ENCODE measurements at regions not wholly inside any gene's neighbourhood (a gene's known extent, or its start where the extent isn't known, plus 50 kb on each side); places are given as distances from the start of the nearest gene placed in this dataset.

- TF ChIP-seq, protein P1, sequence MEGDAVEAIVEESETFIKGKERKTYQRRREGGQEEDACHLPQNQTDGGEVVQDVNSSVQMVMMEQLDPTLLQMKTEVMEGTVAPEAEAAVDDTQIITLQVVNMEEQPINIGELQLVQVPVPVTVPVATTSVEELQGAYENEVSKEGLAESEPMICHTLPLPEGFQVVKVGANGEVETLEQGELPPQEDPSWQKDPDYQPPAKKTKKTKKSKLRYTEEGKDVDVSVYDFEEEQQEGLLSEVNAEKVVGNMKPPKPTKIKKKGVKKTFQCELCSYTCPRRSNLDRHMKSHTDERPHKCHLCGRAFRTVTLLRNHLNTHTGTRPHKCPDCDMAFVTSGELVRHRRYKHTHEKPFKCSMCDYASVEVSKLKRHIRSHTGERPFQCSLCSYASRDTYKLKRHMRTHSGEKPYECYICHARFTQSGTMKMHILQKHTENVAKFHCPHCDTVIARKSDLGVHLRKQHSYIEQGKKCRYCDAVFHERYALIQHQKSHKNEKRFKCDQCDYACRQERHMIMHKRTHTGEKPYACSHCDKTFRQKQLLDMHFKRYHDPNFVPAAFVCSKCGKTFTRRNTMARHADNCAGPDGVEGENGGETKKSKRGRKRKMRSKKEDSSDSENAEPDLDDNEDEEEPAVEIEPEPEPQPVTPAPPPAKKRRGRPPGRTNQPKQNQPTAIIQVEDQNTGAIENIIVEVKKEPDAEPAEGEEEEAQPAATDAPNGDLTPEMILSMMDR (IDR thresholded peaks at IDR 0.05): no peak
- Histone ChIP-seq H3K9me3 (peaks cover 0 to 18% (median 4%) of the 10 kb centered on the region in 11 donors), H3K4me1 (peaks cover 0 to 13% (median 0%) of the 10 kb centered on the region in 9 donors), H3K36me3 (no peaks in the 10 kb centered on the region), H3K27me3 (no peaks in the 10 kb centered on the region), H3K4me3 (no peak overlapping the region), H3K27ac (no peak overlapping the region)
- no peak for DNase-seq
- 90 to 92% methylated on average over 4 of the region's 4 CpGs for WGBS, 2 donors
- ATAC-seq: no peak
- intact Hi-C loops (cut with DNase I): loop anchor here in 3 of 10 donors (10.0 kb wide), 3 partner anchors 135 to 325 kb away; no protein-coding TSS in a partner anchor
Observed at GRCh38 chr12:58309806-58310205, 368.4 kb downstream of the ATP23 start.

DNA sequence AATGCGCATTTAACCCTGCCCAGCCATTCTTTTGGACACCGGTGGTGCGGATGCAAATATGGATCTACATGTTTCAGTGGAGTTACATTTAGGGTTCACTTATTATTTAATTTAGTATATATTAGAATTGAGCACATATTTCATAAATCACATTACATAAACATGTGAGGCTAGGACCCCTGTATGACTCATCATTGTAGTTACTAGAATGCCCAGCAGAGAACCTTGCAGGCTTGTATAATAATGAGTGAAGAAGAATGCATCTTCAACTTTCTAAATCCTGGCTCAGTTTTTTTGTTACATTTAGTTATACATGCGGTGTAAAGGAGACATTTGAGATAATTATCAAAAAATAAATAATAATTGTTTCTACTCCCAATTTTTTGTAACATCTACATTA, 369.0 kb downstream of the ATP23 start:
- no peaks in the 10 kb centered on the region for H3K27me3 ChIP-seq
- ATAC-seq (no peak), DNase-seq (no peak)
- no peak overlapping the region for H3K4me3 ChIP-seq
- no peaks in the 10 kb centered on the region for H3K36me3 ChIP-seq
- intact Hi-C loops (cut with DNase I): no loop called here
- TF ChIP-seq, protein P1 (IDR thresholded peaks at IDR 0.05): no peak
- no peak overlapping the region for H3K27ac ChIP-seq
- peaks cover 0 to 13% (median 0%) of the 10 kb centered on the region in 9 donors for H3K4me1 ChIP-seq
- 95 to 96% methylated on average over 4 of the region's 4 CpGs for WGBS, 2 donors
- peaks cover 0 to 18% (median 4%) of the 10 kb centered on the region in 11 donors for H3K9me3 ChIP-seq

- Histone ChIP-seq H3K27me3 (no peaks in the 10 kb centered on the region), H3K27ac (no peak overlapping the region), H3K36me3 (no peaks in the 10 kb centered on the region), H3K9me3 (peaks cover 0 to 18% (median 4%) of the 10 kb centered on the region in 11 donors), H3K4me3 (no peak overlapping the region), H3K4me1 (peaks cover 0 to 13% (median 0%) of the 10 kb centered on the region in 9 donors)
- TF ChIP-seq, protein P1 (IDR thresholded peaks at IDR 0.05): no peak
- DNase-seq: no peak
- intact Hi-C loops (cut with DNase I): no loop called here
- peak in 1 of 8 donors; percentile 81 for ATAC-seq
- 57 to 70% methylated on average over 5 of the region's 5 CpGs for WGBS, 2 donors
Observed at GRCh38 chr12:58310809-58311622, 369.6 kb downstream of the ATP23 start.

GRCh38 chr12:58313091-58313855, 371.9 kb downstream of the ATP23 start:
- Histone ChIP-seq H3K9me3 (peaks cover 0 to 1% (median 0%) of the 10 kb centered on the region in 11 donors), H3K27me3 (no peaks in the 10 kb centered on the region), H3K27ac (no peak overlapping the region), H3K4me3 (no peak overlapping the region), H3K4me1 (peaks cover 0 to 13% (median 0%) of the 10 kb centered on the region in 9 donors), H3K36me3 (no peaks in the 10 kb centered on the region)
- ATAC-seq (no peak), DNase-seq (no peak)
- 86 to 89% methylated on average over 4 of the region's 4 CpGs for WGBS, 2 donors
- intact Hi-C loops (cut with DNase I): no loop called here
- TF ChIP-seq, protein P1 (IDR thresholded peaks at IDR 0.05): no peak
